PFSK-1 (cell line): ENCODE measurements at regions not wholly inside any gene's neighbourhood (a gene's known extent, or its start where the extent isn't known, plus 50 kb on each side); places are given as distances from the start of the nearest gene placed in this dataset.

ENCODE experiments used
- FOXP2 ChIP-seq: optimal IDR thresholded peaks from 2 replicates; pipeline ENCODE3; 2011; ENCODE audit warnings: borderline replicate concordance, control low read depth, inconsistent platforms; ENCODE audit not compliant: insufficient read depth; ENCODE audit errors: extremely low read length, extremely low read depth
- POLR2AphosphoS5 ChIP-seq: IDR thresholded peaks from 2 replicates; pipeline ENCODE4 v1.6.1; 2012; ENCODE audit warnings: low read depth, mild to moderate bottlenecking, control low read depth, low read length, moderate library complexity
- SIN3A ChIP-seq: IDR thresholded peaks from 2 replicates; pipeline ENCODE4 v1.6.1; 2012; ENCODE audit warnings: mild to moderate bottlenecking, low read length, moderate library complexity, borderline replicate concordance; ENCODE audit not compliant: insufficient read depth
- TF ChIP-seq, protein P1 (sequence below), 2 experiments: IDR thresholded peaks; 2 replicates each; pipeline versions ENCODE4 v1.6.1 to v1.8.0; 2011 to 2012; ENCODE audit warnings: low read depth in 2 of 2, low read length in 2 of 2, control low read depth in 1 of 2, inconsistent platforms in 1 of 2, mild to moderate bottlenecking in 1 of 2, moderate library complexity in 1 of 2; ENCODE audit not compliant: insufficient read depth in 1 of 2

DNA sequence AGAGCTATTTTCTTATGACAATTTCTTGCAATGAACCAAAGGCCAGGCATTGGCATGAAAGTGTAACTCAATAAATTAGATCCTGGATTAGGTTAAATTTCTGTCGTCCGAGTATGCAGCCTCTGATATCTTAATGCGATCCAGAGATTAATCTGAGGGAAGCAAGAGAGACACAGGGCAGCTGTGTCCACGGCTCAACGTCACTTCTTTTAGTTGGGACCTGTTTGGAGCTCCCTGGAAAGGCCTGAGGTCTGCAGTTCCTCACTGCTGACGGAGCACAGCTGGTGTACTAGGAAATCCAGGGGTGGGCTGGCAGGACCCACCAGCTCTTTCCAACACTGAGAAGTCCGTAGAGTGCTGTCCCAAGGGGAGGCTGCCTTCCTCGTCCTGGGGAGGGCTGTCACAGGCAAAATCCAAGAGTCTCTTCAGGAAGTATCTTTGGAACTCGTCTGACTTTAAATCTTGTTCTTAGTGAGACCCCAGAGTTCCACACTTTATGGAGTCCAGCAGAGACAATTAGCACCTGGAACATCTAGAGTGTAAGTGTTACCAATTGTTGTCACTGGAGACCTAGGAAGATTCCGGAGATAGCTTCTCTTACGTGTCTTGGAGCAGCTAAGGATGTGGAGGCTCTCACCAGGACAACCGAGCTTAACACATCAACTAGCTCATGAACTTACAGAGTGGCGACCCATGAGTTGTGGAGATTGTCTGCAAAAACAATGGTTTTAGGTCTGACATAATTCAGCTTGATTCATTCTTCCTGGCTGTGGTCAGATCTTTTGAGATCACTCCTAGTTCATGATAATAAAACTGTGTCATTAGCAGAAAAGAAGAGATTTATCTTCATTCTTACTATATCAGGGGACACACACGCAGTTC is 173.7 kb downstream of the ACKR3 start:
- TF ChIP-seq, protein P1, sequence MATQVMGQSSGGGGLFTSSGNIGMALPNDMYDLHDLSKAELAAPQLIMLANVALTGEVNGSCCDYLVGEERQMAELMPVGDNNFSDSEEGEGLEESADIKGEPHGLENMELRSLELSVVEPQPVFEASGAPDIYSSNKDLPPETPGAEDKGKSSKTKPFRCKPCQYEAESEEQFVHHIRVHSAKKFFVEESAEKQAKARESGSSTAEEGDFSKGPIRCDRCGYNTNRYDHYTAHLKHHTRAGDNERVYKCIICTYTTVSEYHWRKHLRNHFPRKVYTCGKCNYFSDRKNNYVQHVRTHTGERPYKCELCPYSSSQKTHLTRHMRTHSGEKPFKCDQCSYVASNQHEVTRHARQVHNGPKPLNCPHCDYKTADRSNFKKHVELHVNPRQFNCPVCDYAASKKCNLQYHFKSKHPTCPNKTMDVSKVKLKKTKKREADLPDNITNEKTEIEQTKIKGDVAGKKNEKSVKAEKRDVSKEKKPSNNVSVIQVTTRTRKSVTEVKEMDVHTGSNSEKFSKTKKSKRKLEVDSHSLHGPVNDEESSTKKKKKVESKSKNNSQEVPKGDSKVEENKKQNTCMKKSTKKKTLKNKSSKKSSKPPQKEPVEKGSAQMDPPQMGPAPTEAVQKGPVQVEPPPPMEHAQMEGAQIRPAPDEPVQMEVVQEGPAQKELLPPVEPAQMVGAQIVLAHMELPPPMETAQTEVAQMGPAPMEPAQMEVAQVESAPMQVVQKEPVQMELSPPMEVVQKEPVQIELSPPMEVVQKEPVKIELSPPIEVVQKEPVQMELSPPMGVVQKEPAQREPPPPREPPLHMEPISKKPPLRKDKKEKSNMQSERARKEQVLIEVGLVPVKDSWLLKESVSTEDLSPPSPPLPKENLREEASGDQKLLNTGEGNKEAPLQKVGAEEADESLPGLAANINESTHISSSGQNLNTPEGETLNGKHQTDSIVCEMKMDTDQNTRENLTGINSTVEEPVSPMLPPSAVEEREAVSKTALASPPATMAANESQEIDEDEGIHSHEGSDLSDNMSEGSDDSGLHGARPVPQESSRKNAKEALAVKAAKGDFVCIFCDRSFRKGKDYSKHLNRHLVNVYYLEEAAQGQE (IDR thresholded peaks at IDR 0.05; ENCODE audit: insufficient read depth in 1 of 2, low read depth in 2 of 2, low read length in 2 of 2) = no peak
- TF ChIP-seq FOXP2 = no peak
- TF ChIP-seq SIN3A = no peak
- no peak for TF ChIP-seq POLR2AphosphoS5
